Lung (tissue), 11 donors: ENCODE measurements at regions not wholly inside any gene's neighbourhood (a gene's known extent, or its start where the extent isn't known, plus 50 kb on each side); places are given as distances from the start of the nearest gene placed in this dataset.

ENCODE experiments used
- ATAC-seq: fragments of 200-7000 bp; cut with Tn5 transposase; one replicate; pipeline ENCODE4 v1.9.1; 2020; ENCODE audit warnings: moderate number of reproducible peaks; ENCODE audit not compliant: insufficient read depth, low FRiP score
- DNase-seq, 3 donors: peaks; one replicate each; pipeline ENCODE4 v3.0.0-alpha.2; 2013 to 2017
- H3K27ac ChIP-seq, 2 donors: one replicate each; pipeline ENCODE4 v1.5.1; 2013; ENCODE audit warnings: mild to moderate bottlenecking in 2 of 2, moderate library complexity in 2 of 2, control low read depth in 1 of 2, inconsistent platforms in 1 of 2, low read depth in 1 of 2, low read length in 1 of 2
- H3K27me3 ChIP-seq, 3 donors: one replicate each; pipeline ENCODE4 v1.5.1; 2013; ENCODE audit warnings: low read length in 2 of 3; ENCODE audit not compliant: control insufficient read depth in 3 of 3, insufficient read depth in 3 of 3
- H3K36me3 ChIP-seq, 4 donors: one replicate each; pipeline ENCODE4 v1.5.1; 2013; ENCODE audit warnings: low read length in 4 of 4, mild to moderate bottlenecking in 1 of 4, moderate library complexity in 1 of 4; ENCODE audit not compliant: control insufficient read depth in 4 of 4, insufficient read depth in 4 of 4
- H3K4me1 ChIP-seq, 5 donors: one replicate each; pipeline ENCODE4 v1.5.1; 2013; ENCODE audit warnings: low read length in 5 of 5, mild to moderate bottlenecking in 2 of 5, moderate library complexity in 1 of 5; ENCODE audit not compliant: control insufficient read depth in 5 of 5, insufficient read depth in 5 of 5
- H3K4me3 ChIP-seq: one replicate; pipeline ENCODE4 v1.5.1; 2013; ENCODE audit warnings: mild to moderate bottlenecking, control low read depth, moderate library complexity
- H3K9ac ChIP-seq, 2 donors: one replicate each; pipeline ENCODE4 v1.5.1; 2013; ENCODE audit warnings: low read length in 2 of 2, control low read depth in 1 of 2; ENCODE audit not compliant: insufficient read depth in 1 of 2
- H3K9me3 ChIP-seq, 4 donors: one replicate each; pipeline ENCODE4 v1.5.1; 2013; ENCODE audit warnings: low read length in 3 of 4, mild to moderate bottlenecking in 1 of 4, moderate library complexity in 1 of 4; ENCODE audit not compliant: control insufficient read depth in 4 of 4, insufficient read depth in 3 of 4
- WGBS, 2 donors: extraction: QIAGEN DNeasy Blood & Tissue Kit; methylation state at CpG; one replicate each; pipeline ENCODE4 v1.1.7; 2013; 5-methylcytosine and 5-hydroxymethylcytosine counted together
- TF ChIP-seq, protein P1 (sequence below): IDR thresholded peaks from 2 replicates; pipeline ENCODE4 v1.5.1; 2012; ENCODE audit warnings: mild to moderate bottlenecking; ENCODE audit errors: control extremely low read depth, extremely low read depth
- donor health status: control.
- donor health status: control.
- donor health status: Bipolar disorder and iron deficiency.
- donor health status: healthy.
- donor health status: DM: yes; HTN: yes; CAD: no.

DNA sequence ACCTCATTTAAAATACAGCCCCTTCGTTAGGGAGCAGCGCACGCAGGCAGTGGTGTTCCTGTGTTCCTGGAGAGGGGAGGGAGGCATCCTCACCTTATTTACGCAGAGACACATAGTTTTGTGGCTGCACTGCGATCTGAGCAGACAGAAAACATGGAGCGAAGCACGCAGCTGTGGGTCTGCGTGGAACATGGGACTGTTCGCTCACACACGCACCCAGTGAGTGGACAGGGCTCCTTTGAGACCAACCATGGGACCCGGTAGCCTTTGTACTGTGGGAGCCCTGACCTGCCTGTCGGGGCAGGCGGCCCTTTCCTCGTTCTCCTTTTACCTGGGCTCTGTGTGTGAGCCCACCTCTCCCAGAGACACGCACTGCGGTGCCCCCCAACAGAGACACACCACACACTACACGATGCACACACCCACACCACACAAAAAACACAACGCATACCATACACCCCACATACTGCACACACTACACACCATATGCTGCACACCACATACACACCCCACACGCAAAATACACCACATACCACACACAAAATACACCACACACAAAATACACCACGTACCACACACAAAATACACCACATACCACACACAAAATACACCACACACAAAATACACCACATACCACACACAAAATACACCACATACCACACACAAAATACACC, 1245.7 kb downstream of the BRD1 start:
- ATAC-seq, result no peak

DNA sequence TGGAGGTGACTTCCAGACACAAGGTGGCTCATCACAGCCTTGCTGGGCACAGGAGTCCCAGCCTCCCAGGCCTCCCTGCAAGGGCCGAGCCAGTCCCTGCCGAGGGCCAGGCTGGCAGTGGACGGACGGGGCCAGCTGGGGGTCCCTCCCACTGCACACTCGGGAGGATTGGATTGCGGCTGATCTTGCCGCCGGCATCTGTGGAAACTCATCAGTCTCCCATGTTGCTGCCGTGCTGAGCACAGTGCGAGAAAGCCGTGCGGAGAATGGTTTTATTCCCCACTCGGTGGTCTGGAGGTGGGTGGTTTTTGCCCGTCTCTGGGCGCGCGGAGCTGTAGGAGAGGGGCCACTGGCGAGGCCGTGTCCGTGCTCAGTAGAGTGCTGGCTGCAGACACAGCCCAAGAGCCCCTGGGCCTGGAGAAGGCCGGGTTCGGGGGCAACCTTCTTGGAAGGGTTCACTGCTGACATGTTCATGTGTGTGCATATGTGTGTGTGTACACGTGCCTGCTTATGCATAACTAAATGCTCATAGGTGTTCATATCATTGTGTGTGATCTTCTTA, 1246.4 kb downstream of the BRD1 start:
- H3K9ac ChIP-seq, result no peak overlapping the region
- 77 to 84% methylated on average over 23 of the region's 23 CpGs for WGBS, 2 donors
- H3K36me3 ChIP-seq, result peaks cover 0 to 2% (median 0%) of the 10 kb centered on the region in 4 donors
- no peak for ATAC-seq
- peaks cover 0 to 3% (median 0%) of the 10 kb centered on the region in 4 donors for H3K9me3 ChIP-seq
- no peak for DNase-seq
- H3K4me3 ChIP-seq, result no peak overlapping the region
- TF ChIP-seq, protein P1, sequence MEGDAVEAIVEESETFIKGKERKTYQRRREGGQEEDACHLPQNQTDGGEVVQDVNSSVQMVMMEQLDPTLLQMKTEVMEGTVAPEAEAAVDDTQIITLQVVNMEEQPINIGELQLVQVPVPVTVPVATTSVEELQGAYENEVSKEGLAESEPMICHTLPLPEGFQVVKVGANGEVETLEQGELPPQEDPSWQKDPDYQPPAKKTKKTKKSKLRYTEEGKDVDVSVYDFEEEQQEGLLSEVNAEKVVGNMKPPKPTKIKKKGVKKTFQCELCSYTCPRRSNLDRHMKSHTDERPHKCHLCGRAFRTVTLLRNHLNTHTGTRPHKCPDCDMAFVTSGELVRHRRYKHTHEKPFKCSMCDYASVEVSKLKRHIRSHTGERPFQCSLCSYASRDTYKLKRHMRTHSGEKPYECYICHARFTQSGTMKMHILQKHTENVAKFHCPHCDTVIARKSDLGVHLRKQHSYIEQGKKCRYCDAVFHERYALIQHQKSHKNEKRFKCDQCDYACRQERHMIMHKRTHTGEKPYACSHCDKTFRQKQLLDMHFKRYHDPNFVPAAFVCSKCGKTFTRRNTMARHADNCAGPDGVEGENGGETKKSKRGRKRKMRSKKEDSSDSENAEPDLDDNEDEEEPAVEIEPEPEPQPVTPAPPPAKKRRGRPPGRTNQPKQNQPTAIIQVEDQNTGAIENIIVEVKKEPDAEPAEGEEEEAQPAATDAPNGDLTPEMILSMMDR, result no peak
- H3K27ac ChIP-seq, result no peak overlapping the region
- H3K4me1 ChIP-seq, result peaks cover 0 to 19% (median 0%) of the 10 kb centered on the region in 5 donors
- peaks cover 8 to 16% (median 13%) of the 10 kb centered on the region in 3 donors for H3K27me3 ChIP-seq

More for the DNA sequence above, 1245.7 kb downstream of the BRD1 start:
- peaks cover 8 to 13% (median 11%) of the 10 kb centered on the region in 3 donors for H3K27me3 ChIP-seq
- TF ChIP-seq, protein P1, result no peak
- H3K9me3 ChIP-seq, result peaks cover 0 to 3% (median 0%) of the 10 kb centered on the region in 4 donors
- DNase-seq, result no peak
- H3K4me3 ChIP-seq, result no peak overlapping the region
- H3K27ac ChIP-seq, result no peak overlapping the region
- H3K9ac ChIP-seq, result no peak overlapping the region
- WGBS, 2 donors, result 84 to 85% methylated on average over 20 of the region's 20 CpGs
- peaks cover 0 to 2% (median 0%) of the 10 kb centered on the region in 4 donors for H3K36me3 ChIP-seq
- peaks cover 0 to 16% (median 0%) of the 10 kb centered on the region in 5 donors for H3K4me1 ChIP-seq

DNA sequence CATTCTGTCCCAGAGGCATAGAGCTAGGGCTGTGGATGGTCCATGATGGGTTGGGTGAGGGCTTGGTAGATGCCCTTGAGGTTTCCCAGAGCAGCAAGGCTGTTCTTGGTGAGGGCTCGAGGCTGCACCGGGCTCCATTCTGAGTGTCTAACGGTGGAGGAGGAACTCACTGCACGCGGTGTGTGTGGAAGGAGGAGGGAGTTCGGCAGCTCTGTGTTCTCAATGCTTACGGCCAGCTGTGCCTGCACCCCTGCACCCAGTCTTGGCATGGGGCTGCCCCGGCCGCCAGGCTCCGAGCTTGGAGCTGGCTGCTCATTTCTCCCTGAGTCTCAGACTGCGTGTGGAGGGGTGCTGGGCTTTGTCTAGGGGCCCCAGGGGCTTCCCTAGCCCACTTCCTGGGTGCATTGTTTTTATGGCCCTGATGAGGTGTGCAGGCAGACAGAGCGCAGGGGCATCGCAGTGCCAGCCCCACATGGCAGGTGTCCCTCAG, 1247.1 kb downstream of the BRD1 start:
- peaks cover 0 to 2% (median 0%) of the 10 kb centered on the region in 4 donors for H3K36me3 ChIP-seq

More for the DNA sequence above, 1247.1 kb downstream of the BRD1 start:
- Histone ChIP-seq H3K9ac (no peak overlapping the region), H3K9me3 (peaks cover 0 to 3% (median 0%) of the 10 kb centered on the region in 4 donors), H3K27me3 (peaks cover 8 to 19% (median 13%) of the 10 kb centered on the region in 3 donors), H3K4me3 (no peak overlapping the region), H3K4me1 (peaks cover 0 to 20% (median 0%) of the 10 kb centered on the region in 5 donors), H3K27ac (no peak overlapping the region)
- no peak for DNase-seq
- TF ChIP-seq, protein P1, result no peak
- ATAC-seq, result no peak
- WGBS, 2 donors, result 67 to 74% methylated on average over 13 of the region's 13 CpGs
